ENCODE measurements at regions not wholly inside any gene's neighbourhood (a gene's known extent, or its start where the extent isn't known, plus 50 kb on each side); places are given as distances from the start of the nearest gene placed in this dataset.
A peak's percentile ranks its signal among the peaks of the same experiment; 100 is the strongest.

DNA sequence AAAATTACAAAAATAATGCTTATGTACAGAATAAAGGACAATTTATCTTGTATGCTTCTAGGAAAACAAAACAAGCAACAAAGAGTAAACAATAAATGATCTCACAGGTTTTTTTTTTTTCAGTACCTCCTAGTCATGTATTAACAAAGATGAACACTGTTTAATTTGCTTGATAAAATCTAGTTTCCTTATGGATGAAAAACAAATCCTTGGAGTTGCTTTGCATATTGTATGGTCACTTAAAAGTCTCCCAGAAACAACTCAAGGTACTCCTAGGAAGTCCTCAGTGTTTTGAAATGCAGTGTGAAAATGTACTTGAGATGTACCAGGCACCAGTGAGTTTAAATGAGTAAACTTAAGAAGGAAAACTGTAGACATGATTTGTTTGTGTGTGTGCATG, 686.0 kb upstream of the BRINP3 start:
- no peak for DNase-seq

DNA sequence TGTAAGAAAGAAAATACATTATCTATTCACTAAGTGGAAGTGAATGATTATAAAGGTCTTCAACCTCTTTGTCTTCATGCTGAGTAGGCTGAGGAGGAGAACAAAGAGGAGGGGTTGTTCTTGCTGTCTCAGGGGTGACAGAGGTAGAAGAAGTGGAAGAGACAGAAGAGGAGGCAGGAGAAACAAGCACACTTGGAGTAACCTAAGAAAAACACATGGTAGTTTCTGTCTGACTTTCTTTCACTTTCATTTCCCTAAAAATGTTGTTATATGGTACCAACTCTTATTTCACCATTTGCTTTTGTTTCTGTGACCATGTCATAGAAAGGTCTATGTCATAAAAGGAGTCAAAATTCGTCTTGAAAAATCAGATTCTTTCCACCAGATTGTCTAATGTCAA, 696.6 kb upstream of the BRINP3 start:
- no peak for DNase-seq

DNA sequence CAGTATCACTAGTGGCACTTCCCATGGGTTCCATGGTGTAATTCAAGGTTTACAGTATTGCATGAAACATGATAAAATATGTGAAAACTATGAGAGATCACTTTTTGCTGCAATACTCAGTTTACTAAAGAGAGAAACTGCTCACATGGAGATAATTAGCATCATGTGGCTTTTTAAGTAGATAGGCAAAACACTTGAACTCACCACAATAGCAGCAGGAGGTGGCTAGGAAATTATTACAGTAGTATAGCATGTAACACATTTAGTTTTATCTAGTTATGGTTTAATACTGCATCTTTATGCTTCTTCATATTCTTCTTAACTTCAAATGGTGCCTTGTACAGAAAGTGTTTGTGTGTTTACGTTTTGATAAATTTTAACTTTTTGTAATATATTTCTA, 698.5 kb upstream of the BRINP3 start:
- DNase-seq = peak in 1 of 3 experiments; percentile 21

DNA sequence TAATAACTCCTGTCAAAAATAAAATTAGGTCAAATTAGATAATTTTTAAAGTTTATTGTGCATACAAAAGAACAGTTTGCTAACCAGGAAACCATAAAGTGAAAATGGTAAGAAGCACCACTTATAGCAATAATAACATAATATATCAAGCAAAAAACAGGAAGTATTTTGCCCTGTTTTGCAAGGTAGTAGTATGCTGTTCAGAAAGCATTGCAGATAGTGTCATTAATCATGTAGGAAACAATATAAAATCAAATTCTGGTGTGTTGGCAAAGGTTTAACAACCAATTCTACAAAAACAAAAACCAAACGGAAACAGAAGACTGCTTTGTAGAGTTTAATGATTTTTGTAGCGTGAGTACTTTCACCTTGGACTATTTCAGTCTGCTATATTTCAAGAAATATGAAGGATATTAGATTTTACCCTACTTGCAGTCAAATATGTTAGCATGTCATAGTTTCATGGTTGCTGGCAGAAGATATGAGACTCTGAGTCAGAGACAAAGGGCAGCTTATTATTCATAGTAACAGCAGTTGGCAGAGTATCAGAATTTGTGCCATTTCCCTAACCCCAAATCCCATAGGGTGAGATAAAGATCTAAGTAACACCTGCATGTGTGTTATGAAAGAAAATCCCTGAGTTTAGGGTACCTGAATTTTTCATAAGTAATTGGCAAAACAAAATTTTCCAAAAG, 729.0 kb upstream of the BRINP3 start:
- DNase-seq = no peak

DNA sequence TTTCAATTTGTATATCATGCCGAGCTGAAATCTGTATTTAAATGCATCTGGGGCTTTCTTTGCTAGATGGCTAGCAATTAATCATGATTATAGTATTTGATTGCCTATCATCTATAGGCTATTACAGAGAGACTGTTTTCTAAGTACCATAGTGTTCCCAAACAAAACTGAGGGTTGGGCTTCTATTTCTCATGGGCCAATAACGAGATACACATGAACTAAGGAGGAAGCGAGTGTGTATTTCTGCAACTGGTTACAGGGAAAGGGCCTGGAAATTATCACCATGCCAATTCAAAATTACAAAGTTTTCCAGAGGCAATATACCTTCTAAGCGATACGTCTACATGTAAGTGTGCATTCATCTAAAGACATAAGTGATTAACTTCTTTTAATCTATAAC, 744.5 kb upstream of the BRINP3 start:
- peak in 2 of 3 experiments; percentile 11 to 68 for DNase-seq

DNA sequence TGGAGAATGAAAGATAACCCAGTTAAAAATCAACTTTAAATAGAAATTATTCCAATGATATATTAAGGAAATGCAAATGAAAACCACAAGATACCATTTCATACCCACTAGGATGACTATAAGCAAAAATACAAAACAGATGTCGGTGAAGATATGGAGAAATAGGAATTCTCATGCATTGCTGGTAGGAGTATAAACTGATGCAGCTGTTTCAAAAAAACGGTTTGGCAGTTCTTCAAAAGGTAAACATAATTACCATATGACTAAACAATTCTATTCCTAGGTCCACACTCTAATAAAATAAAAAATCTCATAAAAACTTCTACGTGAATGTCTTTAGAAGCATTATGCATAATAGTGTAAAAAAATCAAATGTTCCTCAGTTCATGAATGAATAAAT, 763.3 kb upstream of the BRINP3 start:
- DNase-seq = no peak

DNA sequence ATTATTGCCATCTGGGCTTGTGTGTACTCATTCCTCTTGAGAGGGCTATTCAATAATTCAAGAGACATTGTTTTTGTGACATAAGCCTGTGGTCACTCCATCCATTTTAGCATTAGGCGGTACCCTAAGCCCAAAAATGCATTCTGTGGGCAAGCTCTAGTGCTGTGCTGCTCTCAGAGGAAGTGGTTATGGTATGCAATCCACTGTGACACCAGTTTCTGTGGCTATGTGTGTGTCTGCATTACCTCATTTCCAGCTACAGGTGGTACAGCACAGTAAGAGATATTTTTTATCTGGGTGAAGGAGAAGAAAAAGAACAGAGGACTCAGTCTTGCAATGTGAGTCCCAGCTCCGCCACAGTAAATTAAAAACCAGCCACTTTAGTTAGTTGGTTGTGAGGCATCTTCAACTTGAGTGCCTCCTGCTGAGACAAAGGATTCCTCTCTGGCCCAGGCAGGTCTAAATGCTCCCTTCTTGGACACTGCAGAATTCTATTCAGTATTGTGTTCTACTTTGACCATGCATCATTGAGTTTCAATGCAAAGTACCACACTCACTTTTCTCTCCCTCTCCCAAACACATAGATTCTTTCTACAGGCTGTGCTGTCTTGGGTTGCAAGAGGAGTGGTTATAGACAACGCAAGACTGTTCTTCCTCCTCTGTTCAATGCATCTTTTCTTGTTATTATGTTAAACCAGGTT, 777.8 kb upstream of the BRINP3 start:
- DNase-seq = no peak

DNA sequence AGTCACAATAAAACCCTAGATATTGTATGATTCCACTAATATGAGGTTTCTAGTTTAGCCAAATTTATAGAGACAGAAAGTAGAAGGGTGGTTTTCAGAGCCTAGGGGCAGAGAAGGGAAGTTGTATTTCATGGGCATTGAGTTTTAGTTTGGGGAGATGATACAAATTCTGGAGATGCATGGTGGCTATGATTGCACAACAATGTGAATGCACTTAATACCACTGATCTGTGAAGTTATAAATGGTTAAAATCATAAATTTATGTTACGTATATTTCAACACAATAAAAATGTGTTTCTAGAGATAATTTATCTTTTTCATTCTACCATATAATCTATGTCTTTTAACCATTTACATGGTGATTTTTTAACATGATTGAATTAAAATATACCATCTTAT, 779.3 kb upstream of the BRINP3 start:
- DNase-seq = no peak

DNA sequence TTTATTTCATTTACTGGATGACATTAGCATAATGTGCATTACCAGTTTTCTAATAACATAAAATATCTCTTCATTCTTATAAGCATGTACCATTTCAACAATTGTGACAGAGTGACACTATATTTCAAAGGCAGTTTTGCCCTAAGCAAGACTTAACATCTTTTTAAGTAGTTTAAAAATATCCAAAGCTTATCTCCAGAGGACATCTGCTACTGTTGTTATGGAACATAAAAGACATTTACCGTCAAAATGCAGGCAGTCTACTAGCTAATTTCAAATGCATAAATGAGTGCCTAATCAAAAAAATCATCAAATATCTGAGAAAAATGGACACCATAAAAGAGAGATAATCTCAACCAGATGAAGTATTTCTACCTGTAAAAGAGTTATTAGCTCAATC, 782.4 kb upstream of the BRINP3 start:
- no peak for DNase-seq

DNA sequence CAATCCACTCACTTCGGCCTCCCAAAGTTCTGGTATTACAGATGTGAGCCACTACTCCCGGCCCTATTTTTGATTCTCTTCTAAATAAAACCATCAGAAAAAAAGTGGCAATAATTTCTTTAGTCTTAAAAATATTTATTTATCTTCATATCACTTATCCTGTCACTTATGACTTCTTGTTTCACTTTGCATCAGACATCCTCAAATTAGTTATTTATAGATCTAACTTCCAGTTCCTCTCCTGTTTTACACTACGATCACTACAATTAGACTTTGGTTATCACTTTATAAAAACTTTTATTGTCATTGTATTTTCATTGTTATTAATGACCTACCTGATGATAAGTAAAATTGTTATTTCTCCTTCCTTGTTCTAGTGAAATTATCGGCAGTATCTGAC, 783.4 kb upstream of the BRINP3 start:
- DNase-seq = no peak

DNA sequence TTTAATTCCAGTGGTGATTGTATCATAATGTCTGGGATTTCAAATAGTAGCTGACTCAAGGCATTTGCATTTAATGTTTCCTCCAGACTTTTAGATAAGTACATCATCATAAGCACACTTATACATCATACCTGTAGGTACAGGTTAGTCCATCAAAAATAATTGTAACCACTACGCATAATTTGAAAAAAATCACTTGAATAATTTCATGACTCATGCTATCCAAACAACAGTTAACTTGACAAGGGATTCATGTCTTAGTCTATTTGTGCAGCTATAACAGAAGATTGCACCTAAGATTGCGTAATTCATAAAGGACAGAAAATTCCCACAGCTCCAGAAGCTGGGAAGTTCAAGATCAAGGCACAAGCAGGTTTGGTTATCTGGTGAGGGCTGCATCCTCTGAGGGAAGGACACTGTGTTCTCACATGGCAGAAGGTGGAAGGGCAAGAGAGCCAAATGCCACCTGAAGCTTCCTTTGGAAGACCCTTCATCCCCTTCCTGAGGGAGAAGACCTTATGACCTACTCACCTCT, 801.7 kb upstream of the BRINP3 start:
- DNase-seq = no peak

DNA sequence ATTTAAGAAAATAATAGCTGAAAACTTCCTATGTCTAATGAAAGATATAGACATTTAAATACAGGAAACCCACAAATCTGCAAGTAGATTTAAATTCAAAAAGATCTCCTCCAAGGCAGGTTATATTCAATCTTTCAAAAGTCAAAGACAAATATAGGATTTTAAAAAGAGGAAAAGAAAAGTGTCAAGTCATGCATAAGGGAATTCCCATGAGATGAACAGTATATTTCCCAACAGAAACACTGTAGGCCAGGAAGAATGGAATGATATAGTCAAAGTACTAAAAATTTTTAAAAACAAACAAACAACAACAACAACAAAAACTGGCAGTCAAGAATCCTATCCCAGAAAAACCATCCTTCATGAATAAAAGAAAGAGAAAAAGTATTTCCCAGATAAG, 806.5 kb upstream of the BRINP3 start:
- DNase-seq = no peak

DNA sequence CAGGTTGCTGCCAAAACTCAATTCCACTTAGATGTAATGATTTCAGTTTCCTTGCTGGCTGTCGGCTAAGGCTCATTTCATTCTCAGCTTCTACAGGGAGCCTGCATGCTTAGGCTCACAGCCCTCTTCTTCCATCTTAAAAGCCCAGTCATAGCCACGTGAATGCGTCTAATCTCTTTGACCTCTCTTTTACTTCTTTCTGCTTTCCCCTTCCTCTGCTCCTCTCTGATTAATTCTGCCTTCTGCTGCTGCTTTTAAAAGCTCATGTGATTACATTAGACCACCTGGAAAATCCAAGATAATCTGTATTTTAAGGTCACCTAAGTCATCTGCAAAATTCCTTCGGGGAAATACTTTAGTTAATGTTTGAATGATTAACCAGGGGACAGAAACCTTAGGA, 812.8 kb upstream of the BRINP3 start:
- DNase-seq = peak in 1 of 3 experiments; percentile 29

DNA sequence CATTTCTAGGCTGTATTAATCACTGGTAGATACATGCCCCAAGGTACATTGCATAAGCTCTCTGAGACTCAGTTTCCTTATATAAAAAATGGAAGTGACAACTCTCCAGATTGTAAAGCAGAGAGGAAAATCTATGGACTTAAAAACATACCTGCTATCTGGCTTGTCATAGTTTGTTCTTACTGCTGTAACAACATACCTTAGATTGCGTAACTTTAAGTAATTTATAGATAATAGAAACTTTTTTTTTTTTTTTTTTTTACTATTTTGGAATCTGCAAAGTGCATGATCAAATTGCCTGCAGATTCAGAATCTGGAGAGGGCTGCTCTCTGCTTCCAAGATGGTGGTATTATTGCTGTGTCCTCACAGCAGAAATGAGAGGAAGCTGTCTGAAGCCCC, 827.7 kb upstream of the BRINP3 start:
- no peak for DNase-seq

DNA sequence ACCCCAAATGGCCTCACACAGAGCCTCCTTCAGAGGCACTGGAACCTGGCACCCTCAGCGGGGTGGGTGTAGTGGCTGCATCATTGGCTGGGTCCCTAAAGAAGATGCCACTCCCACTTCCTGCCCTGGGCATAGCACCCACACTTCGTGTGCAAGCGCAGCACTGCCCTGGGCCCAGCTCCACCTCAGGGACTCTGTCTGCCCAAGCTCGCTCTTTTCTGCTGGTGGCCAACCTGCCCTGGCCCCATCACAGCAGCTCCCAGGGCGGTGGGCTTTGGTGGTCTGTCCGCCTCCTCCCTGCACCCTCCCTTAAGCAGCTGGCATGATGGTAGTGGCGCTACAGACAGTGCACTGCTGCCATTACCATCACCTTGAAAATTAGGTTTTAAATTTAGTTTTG, 829.3 kb upstream of the BRINP3 start:
- DNase-seq = no peak

DNA sequence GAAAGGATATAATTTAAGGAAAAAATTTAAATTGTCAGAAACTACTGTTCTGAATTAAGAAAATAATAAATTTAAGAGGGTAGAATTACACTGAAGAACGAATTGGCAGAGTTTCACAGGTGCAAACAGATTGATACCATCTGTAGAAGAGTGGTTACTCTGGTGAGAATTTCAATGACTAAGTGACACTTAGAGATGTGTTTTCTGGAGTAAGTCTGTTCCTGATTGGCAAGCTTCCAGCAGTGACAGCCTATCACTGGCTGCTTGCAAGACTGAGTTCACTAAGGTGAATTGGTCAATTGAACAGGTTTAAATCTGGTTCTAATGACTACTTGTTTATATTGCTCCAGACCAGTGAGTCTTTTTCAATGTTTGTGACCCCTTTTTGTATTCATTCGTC, 838.2 kb upstream of the RGS18 start:
- DNase-seq = peak in 2 of 3 experiments; percentile 5 to 76

DNA sequence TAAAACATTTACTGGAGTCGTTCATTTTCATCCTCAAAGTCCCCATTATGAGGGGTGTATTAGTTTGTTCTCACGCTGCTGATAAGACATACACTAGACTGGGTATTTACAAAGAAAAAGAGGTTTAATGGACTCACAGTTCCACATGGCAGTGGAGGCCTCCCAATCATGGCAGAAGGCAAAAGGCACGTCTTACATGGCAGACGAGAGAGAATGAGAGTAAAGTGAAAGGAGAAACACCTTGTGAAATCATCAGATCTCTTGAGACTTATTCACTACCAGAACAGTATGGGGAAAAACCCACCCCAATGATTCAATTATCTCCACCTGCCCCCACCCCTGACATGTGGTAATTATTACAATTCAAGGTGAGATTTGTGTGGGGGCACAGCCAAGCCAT, 830.4 kb upstream of the RGS18 start:
- no peak for DNase-seq

DNA sequence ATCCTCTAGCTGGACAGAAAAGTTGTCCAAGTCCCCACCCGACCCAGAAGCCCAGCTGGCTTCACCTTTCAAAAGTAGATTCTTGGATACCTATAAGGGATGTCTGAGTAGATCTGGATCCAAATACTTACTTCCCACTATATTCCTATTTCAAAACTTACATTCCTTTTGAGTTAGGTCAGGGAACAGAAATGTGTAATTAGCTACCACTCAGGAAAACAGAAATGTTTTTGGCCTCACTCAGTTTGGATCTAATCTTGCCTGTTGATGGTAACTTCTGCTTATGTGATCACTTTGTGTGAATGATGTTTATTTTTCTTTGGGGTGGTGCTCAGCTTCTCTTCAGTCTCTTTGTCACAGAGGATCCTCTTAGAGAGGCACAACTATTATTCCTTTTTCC, 814.4 kb upstream of the RGS18 start:
- no peak for DNase-seq

DNA sequence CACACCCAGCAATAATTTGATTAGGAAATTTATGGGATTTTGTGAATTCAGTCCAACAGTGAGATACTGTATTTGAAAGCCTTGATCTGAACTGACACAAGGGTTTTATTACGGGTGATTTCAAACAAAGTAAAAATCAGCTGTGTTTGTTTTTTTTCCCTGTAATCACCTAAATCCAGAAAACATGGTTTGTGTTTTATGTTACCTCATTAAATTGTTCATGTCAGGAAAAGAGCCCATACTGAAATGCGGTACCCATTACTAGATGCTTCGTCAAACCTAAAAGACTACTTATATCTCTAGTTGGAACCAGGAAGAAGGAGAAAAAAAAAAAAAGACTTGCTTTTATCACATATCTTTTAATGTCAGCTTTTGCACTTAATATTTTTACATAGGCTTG, 811.9 kb upstream of the RGS18 start:
- no peak for DNase-seq

DNA sequence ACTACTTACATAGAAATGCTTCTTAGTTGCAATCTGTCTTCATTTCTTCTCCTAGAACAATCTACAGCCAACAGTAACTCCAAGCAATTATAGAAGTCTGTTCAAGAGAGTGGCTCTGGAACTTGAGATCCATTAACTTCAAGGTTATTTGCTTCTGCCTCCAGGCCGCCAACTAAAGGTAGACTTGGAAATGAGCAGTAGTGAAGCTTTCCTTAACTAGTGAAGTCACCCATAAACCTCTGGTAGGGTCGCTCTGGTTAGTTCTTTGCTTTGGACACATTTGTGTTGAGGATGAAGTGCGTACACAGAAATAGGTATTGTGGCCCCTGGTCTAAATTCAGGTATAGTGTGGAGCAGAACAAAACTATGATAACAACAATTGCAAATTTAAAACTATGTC, 809.9 kb upstream of the RGS18 start:
- no peak for DNase-seq

DNA sequence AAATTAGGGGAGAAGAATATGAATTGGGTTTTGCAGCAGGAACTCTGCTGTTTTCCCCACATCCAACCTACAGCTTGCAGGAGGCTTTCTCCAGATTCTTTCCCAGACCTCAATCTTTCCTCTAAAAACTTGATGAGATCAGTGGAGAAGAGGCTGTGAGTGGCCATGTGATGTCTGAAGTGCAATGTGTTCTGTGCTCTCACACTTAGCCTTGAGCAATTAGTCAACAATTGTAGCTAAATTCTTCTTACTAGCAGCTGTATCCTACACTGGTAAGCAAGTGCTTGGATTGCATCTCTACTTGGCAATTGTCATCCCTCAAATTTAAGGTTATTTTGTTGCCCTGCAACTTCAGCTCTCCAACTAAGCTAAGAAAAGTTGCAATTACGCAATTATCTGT, 807.3 kb upstream of the RGS18 start:
- peak in 2 of 3 experiments; percentile 25 to 71 for DNase-seq

DNA sequence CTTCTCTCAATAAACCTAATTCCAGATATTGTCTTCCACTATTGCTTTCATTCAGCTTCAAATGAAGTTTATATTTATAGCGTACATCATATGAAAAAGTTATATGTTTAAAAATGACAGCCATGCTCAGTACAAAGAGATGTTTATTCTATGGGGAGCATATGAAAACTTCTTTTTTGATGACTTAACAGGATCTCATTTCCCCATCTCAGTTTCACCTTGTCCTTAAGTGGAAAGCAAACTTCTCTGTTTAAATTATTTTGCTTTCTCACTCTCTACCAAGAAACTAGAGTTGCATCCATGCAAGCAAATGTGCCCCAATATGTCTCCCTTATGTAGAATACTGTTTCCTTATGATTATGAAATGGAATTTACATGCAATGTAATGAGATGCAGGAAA, 799.5 kb upstream of the RGS18 start:
- no peak for DNase-seq

DNA sequence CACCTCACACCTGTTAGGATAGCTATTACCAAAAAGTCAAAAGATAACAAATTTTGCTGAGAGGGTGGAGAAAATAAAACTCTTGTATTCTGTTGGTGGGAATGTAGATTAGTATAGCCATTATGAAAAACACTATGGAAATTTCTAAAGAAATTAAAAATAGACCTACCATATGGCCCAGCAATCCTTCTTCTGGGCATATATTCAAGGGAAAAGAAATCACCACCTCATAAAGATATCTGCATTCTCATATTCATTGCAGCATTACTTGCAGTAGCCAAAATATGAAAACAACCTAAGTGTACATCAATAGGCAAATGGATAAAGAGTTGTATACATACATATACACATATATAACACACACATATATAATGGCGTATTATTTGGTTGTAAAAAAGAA, 791.6 kb upstream of the RGS18 start:
- DNase-seq = no peak

DNA sequence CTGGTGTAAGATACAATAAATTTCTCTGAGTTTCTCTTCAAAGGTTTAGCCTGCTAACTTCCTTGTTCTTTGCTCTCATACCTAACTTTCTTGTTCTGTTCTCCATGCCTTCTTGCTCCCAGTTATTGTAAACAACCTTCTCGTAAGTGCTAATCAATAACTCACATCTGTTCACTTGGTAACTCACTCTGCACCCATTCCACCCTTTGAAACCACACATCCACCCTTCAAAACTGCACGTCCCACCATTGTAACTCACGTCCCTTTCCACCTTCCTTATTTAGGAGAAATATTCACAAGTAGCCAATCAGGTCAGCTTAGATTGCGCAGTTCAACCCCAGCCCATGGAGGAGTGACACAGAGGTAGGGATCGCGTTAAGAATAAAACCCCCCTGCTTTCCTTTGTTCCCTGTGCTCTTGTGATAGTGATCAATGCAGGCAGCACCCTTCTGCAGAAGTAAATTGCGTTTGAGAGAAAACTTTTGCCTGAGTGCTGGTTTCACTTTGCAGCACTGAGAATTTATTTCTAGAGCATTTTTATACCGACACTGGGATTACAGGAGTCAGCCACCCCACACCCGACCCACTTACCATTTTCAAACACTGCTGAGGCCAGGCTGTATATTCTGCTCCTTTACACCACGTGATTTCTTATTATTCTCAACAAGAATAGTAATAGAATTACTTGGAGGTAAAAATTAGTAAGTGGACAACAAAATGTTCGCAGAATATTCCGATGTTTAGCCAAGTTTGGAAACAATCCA, 789.2 kb upstream of the RGS18 start:
- DNase-seq = no peak

Measured in NCI-H1417 (cell line).